HEK293 (cell line): ENCODE measurements at regions not wholly inside any gene's neighbourhood (a gene's known extent, or its start where the extent isn't known, plus 50 kb on each side); places are given as distances from the start of the nearest gene placed in this dataset.

Experiments used
- CTCF ChIA-PET: fragments of 350-600 bp; formaldehyde crosslinking; extraction: SDS; loops from one replicate; lab custom pipeline; 2021; ENCODE audit warnings: antibody characterized with exemption; lab: Yijun Ruan, JAX
- POLR2A ChIA-PET: fragments of 300-600 bp; formaldehyde crosslinking; extraction: SDS; loops from one replicate; lab custom pipeline; 2020; ENCODE audit warnings: antibody characterized with exemption, inconsistent platforms; lab: Yijun Ruan, JAX
- H3K27ac ChIP-seq: fragments of 200-500 bp; sonication (Bioruptor generic); 2 replicates; pipeline ENCODE4 v1.5.1; 2014; ENCODE audit warnings: low read depth, low read length, control low read depth, inconsistent platforms; ENCODE audit errors: extremely low read depth
- H3K36me3 ChIP-seq, 2 experiments: fragments of 200-500 bp in 1 of 2; sonication (Bioruptor generic) in 1 of 2; 1 replicate in 1 of 2; 2 replicates in 1 of 2; pipeline ENCODE4 v1.5.1; 2014 to 2017; ENCODE audit warnings: inconsistent platforms in 2 of 2, low read length in 2 of 2; ENCODE audit not compliant: control insufficient read depth in 2 of 2, insufficient read depth in 1 of 2
- H3K4me1 ChIP-seq: fragments of 200-500 bp; sonication (Bioruptor generic); 2 replicates; pipeline ENCODE4 v1.5.1; 2014; ENCODE audit warnings: mild to moderate bottlenecking, low read length, inconsistent platforms; ENCODE audit not compliant: control insufficient read depth, insufficient read depth
- H3K4me3 ChIP-seq: 2 replicates; pipeline ENCODE4 v1.5.1; 2011; ENCODE audit warnings: low read depth, mild to moderate bottlenecking, control low read depth, low read length, moderate library complexity
- H3K9me3 ChIP-seq: fragments of 200-500 bp; sonication (Bioruptor generic); 2 replicates; pipeline ENCODE4 v1.5.1; 2014; ENCODE audit warnings: low read depth, low read length, inconsistent platforms; ENCODE audit not compliant: control insufficient read depth, insufficient read depth
- GLIS1 ChIP-seq: fragments of 450-650 bp; formaldehyde crosslinking; IDR thresholded peaks from 2 replicates; pipeline ENCODE4 v1.5.1; 2016; ENCODE audit warnings: missing biosample characterization, missing genetic modification characterization
- PRDM4 ChIP-seq: fragments of 450-650 bp; formaldehyde crosslinking; IDR thresholded peaks from 2 replicates; pipeline ENCODE4 v1.5.1; 2017; ENCODE audit warnings: missing biosample characterization, missing genetic modification characterization
- ZBTB10 ChIP-seq: fragments of 450-650 bp; formaldehyde crosslinking; IDR thresholded peaks from 2 replicates; pipeline ENCODE4 v1.5.1; 2016; ENCODE audit warnings: missing biosample characterization, missing genetic modification characterization
- ZBTB48 ChIP-seq: fragments of 450-650 bp; formaldehyde crosslinking; IDR thresholded peaks from 2 replicates; pipeline ENCODE4 v1.5.1; 2016; ENCODE audit warnings: missing biosample characterization, missing genetic modification characterization
- ZNF211 ChIP-seq: fragments of 450-650 bp; formaldehyde crosslinking; IDR thresholded peaks from 2 replicates; pipeline ENCODE4 v1.5.1; 2016; ENCODE audit warnings: low read depth, missing biosample characterization, missing genetic modification characterization
- ZNF530 ChIP-seq: fragments of 450-650 bp; formaldehyde crosslinking; IDR thresholded peaks from 2 replicates; pipeline ENCODE4 v1.5.1; 2016; ENCODE audit warnings: low read depth, missing biosample characterization, missing genetic modification characterization
- TF ChIP-seq, protein P1 (sequence below): fragments of 450-650 bp; formaldehyde crosslinking; IDR thresholded peaks from 2 replicates; pipeline ENCODE4 v1.5.1; 2016; ENCODE audit warnings: missing biosample characterization, missing genetic modification characterization
- TF ChIP-seq, protein P2 (sequence below): sonication (generic); formaldehyde crosslinking; IDR thresholded peaks from 2 replicates; pipeline ENCODE4 v1.8.1; 2022; ENCODE audit warnings: mild to moderate bottlenecking, moderate library complexity, missing genetic modification reagents
- TF ChIP-seq, protein P3 (sequence below): fragments of 450-650 bp; formaldehyde crosslinking; IDR thresholded peaks from 2 replicates; pipeline ENCODE4 v1.5.1; 2016; ENCODE audit warnings: missing biosample characterization, missing genetic modification characterization

GRCh38 chr10:8150401-8150905, 96.0 kb downstream of the GATA3 start:
- ChIA-PET POLR2A (no interaction called here), CTCF (no interaction called here)
- H3K4me3 ChIP-seq: no peak overlapping the region

DNA sequence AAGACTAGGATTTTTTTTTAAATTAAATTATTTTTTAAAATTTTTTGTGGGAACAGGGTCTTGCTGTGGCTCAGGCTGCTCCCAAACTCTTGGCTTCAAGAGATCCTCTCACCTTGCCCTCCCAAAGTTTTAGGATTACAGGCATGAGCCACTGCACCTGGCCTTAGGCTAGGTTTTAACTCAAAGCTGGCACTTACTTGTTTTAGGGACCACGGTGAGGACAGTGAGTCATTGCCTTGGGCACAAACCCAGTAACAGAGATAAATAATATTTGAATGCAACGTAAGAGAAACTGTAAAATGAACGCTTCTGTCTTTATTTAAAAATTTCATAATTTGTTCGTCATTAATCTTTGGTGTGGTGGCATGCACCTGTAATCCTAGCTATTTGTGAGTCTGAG, 96.6 kb downstream of the GATA3 start:
- H3K9me3 ChIP-seq: no peaks in the 10 kb centered on the region
- ChIA-PET POLR2A (no interaction called here), CTCF (no interaction called here)
- H3K4me1 ChIP-seq: no peaks in the 10 kb centered on the region
- H3K27ac ChIP-seq: no peak overlapping the region
- TF ChIP-seq, protein P1, sequence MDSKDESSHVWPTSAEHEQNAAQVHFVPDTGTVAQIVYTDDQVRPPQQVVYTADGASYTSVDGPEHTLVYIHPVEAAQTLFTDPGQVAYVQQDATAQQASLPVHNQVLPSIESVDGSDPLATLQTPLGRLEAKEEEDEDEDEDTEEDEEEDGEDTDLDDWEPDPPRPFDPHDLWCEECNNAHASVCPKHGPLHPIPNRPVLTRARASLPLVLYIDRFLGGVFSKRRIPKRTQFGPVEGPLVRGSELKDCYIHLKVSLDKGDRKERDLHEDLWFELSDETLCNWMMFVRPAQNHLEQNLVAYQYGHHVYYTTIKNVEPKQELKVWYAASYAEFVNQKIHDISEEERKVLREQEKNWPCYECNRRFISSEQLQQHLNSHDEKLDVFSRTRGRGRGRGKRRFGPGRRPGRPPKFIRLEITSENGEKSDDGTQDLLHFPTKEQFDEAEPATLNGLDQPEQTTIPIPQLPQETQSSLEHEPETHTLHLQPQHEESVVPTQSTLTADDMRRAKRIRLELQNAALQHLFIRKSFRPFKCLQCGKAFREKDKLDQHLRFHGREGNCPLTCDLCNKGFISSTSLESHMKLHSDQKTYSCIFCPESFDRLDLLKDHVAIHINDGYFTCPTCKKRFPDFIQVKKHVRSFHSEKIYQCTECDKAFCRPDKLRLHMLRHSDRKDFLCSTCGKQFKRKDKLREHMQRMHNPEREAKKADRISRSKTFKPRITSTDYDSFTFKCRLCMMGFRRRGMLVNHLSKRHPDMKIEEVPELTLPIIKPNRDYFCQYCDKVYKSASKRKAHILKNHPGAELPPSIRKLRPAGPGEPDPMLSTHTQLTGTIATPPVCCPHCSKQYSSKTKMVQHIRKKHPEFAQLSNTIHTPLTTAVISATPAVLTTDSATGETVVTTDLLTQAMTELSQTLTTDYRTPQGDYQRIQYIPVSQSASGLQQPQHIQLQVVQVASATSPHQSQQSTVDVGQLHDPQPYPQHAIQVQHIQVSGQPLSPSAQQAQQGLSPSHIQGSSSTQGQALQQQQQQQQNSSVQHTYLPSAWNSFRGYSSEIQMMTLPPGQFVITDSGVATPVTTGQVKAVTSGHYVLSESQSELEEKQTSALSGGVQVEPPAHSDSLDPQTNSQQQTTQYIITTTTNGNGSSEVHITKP (tag by site-specific recombination): peak; percentile 49; the same call in 1 of the 2 replicates
- no peak for TF ChIP-seq ZBTB10 (tag by site-specific recombination)
- H3K4me3 ChIP-seq: no peak overlapping the region
- H3K36me3 ChIP-seq: no peaks in the 10 kb centered on the region

More at GRCh38 chr10:8150401-8150905, 96.0 kb downstream of the GATA3 start:
- H3K9me3 ChIP-seq: no peaks in the 10 kb centered on the region
- TF ChIP-seq ZNF211: no peak
- TF ChIP-seq, protein P2, sequence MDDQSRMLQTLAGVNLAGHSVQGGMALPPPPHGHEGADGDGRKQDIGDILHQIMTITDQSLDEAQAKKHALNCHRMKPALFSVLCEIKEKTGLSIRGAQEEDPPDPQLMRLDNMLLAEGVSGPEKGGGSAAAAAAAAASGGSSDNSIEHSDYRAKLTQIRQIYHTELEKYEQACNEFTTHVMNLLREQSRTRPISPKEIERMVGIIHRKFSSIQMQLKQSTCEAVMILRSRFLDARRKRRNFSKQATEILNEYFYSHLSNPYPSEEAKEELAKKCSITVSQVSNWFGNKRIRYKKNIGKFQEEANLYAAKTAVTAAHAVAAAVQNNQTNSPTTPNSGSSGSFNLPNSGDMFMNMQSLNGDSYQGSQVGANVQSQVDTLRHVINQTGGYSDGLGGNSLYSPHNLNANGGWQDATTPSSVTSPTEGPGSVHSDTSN (CRISPR knock-in tag): no peak
- peak; percentile 83 for TF ChIP-seq GLIS1
- TF ChIP-seq PRDM4 (tag by site-specific recombination): peak; percentile 97
- no peak for TF ChIP-seq ZNF530 (tag by site-specific recombination)
- TF ChIP-seq, protein P3, sequence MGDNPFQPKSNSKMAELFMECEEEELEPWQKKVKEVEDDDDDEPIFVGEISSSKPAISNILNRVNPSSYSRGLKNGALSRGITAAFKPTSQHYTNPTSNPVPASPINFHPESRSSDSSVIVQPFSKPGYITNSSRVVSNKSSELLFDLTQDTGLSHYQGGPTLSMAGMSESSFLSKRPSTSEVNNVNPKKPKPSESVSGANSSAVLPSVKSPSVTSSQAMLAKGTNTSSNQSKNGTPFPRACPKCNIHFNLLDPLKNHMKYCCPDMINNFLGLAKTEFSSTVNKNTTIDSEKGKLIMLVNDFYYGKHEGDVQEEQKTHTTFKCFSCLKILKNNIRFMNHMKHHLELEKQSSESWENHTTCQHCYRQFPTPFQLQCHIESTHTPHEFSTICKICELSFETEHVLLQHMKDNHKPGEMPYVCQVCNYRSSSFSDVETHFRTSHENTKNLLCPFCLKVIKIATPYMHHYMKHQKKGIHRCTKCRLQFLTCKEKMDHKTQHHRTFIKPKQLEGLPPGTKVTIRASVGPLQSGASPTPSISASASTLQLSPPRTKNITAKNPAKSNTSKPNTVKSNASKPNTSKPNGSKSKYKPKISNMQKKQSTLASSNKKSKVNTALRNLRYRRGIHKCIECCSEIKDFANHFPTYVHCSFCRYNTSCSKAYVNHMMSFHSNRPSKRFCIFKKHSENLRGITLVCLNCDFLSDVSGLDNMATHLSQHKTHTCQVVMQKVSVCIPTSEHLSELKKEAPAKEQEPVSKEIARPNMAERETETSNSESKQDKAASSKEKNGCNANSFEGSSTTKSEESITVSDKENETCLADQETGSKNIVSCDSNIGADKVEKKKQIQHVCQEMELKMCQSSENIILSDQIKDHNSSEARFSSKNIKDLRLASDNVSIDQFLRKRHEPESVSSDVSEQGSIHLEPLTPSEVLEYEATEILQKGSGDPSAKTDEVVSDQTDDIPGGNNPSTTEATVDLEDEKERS (tag by site-specific recombination): no peak
- TF ChIP-seq ZBTB48 (tag by site-specific recombination): no peak
- TF ChIP-seq, all 188 proteins: peak for 2
- no peaks in the 10 kb centered on the region for H3K4me1 ChIP-seq
- no peaks in the 10 kb centered on the region for H3K36me3 ChIP-seq
- no peak overlapping the region for H3K27ac ChIP-seq
